Left forelimb (tissue), 1 donor: ENCODE measurements at regions not wholly inside any gene's neighbourhood (a gene's known extent, or its start where the extent isn't known, plus 50 kb on each side); places are given as distances from the start of the nearest gene placed in this dataset.
"Not testable (repeated sequence)": the region's sequence is repeated elsewhere in the genome, so short reads cannot be mapped to it uniquely, and the experiment has no call there.

Source experiments
- DNase-seq: peaks from one replicate; pipeline ENCODE4 v3.0.0-alpha.2; 2018; ENCODE audit warnings: low spot score

- no peak for DNase-seq
Observed at GRCh38 chr4:81375745-81376144, 96.0 kb downstream of the RASGEF1B start.

- DNase-seq: no peak
Observed at GRCh38 chr4:81369886-81370285, 101.8 kb downstream of the RASGEF1B start.

GRCh38 chr4:81366779-81367178 is 104.9 kb downstream of the RASGEF1B start:
- no peak for DNase-seq

- DNase-seq: no peak
Observed at GRCh38 chr4:81360737-81361136, 111.0 kb downstream of the RASGEF1B start.

- DNase-seq: no peak
Observed at GRCh38 chr4:81359207-81359606, 112.5 kb downstream of the RASGEF1B start.

GRCh38 chr4:81358154-81358553 is 113.6 kb downstream of the RASGEF1B start:
- no peak for DNase-seq

- DNase-seq: no peak
Observed at GRCh38 chr4:81356621-81357020, 115.1 kb downstream of the RASGEF1B start.

- DNase-seq: no peak
Observed at GRCh38 chr4:81355136-81355535, 116.6 kb downstream of the RASGEF1B start.

GRCh38 chr4:81353861-81354260 is 117.8 kb downstream of the RASGEF1B start:
- no peak for DNase-seq

GRCh38 chr4:81352446-81352835 is 119.3 kb downstream of the RASGEF1B start:
- DNase-seq: no peak

GRCh38 chr4:81351654-81352445 is 119.9 kb downstream of the RASGEF1B start:
- DNase-seq: peak; percentile 71

- no peak for DNase-seq
Observed at GRCh38 chr4:81350040-81350439, 121.7 kb downstream of the RASGEF1B start.

- DNase-seq: no peak
Observed at GRCh38 chr4:81348778-81349094, 123.0 kb downstream of the RASGEF1B start.

- DNase-seq: no peak
Observed at GRCh38 chr4:81348086-81348777, 123.5 kb downstream of the RASGEF1B start.

GRCh38 chr4:81346719-81347118 is 125.0 kb downstream of the RASGEF1B start:
- no peak for DNase-seq

- no peak for DNase-seq
Observed at GRCh38 chr4:81343536-81343935, 128.2 kb downstream of the RASGEF1B start.

- DNase-seq: no peak
Observed at GRCh38 chr4:81343046-81343445, 128.0 kb upstream of the PRKG2 start.

GRCh38 chr4:81337211-81337610 is 122.2 kb upstream of the PRKG2 start:
- DNase-seq: no peak

- no peak for DNase-seq
Observed at GRCh38 chr4:81335122-81335912, 120.3 kb upstream of the PRKG2 start.

GRCh38 chr4:81330018-81330417 is 115.0 kb upstream of the PRKG2 start:
- DNase-seq: no peak

GRCh38 chr4:81326581-81326980 is 111.6 kb upstream of the PRKG2 start:
- DNase-seq: no peak

- not testable (repeated sequence) for DNase-seq
Observed at GRCh38 chr4:81324594-81324993, 109.6 kb upstream of the PRKG2 start.

GRCh38 chr4:81319657-81320056 is 104.6 kb upstream of the PRKG2 start:
- no peak for DNase-seq
